Neural progenitor cell (in vitro differentiated cells): ENCODE measurements at regions not wholly inside any gene's neighbourhood (a gene's known extent, or its start where the extent isn't known, plus 50 kb on each side); places are given as distances from the start of the nearest gene placed in this dataset.

Experiments used
- DNase-seq: peaks from one replicate; pipeline ENCODE4 v3.0.0-alpha.2; 2016; ENCODE audit warnings: low spot score
- H2AFZ ChIP-seq: fragments of 200-600 bp; sonication (generic); replicated peaks from 2 replicates; pipeline ENCODE4 v1.6.1; 2016; ENCODE audit warnings: antibody characterized with exemption
- H3F3A ChIP-seq: fragments of 200-600 bp; sonication (generic); 2 replicates; pipeline ENCODE4 v1.6.1; 2016; ENCODE audit warnings: antibody characterized with exemption, low read depth
- H3K27ac ChIP-seq: fragments of 200-600 bp; sonication (generic); 2 replicates; pipeline ENCODE4 v1.5.1; 2016; ENCODE audit warnings: mild to moderate bottlenecking
- H3K27me3 ChIP-seq: fragments of 200-600 bp; sonication (generic); 2 replicates; pipeline ENCODE4 v1.6.1; 2016; ENCODE audit warnings: mild to moderate bottlenecking, moderate library complexity
- H3K36me3 ChIP-seq: fragments of 200-600 bp; sonication (generic); 2 replicates; pipeline ENCODE4 v1.5.1; 2016
- H3K4me1 ChIP-seq: fragments of 200-600 bp; sonication (generic); 2 replicates; pipeline ENCODE4 v1.6.1; 2016; ENCODE audit warnings: mixed run types
- H3K4me2 ChIP-seq: fragments of 200-600 bp; sonication (generic); 2 replicates; pipeline ENCODE4 v1.6.1; 2016
- H3K4me3 ChIP-seq: fragments of 200-600 bp; sonication (generic); 2 replicates; pipeline ENCODE4 v1.5.1; 2016
- H3K79me2 ChIP-seq: fragments of 200-600 bp; sonication (generic); 2 replicates; pipeline ENCODE4 v1.6.1; 2016; ENCODE audit warnings: low read depth
- H3K9ac ChIP-seq: fragments of 200-600 bp; sonication (generic); 2 replicates; pipeline ENCODE4 v1.6.1; 2016
- H3K9me3 ChIP-seq: fragments of 200-600 bp; sonication (generic); 2 replicates; pipeline ENCODE4 v1.5.1; 2016; ENCODE audit warnings: low read depth
- H4K20me1 ChIP-seq: fragments of 200-600 bp; sonication (generic); 2 replicates; pipeline ENCODE4 v1.6.1; 2016; ENCODE audit warnings: low read depth
- H3K27ac Mint-ChIP-seq: 3 replicates; pipeline ENCODE4 v1.8.0; 2021; ENCODE audit warnings: mixed read lengths
- H3K27me3 Mint-ChIP-seq: 2 replicates; pipeline ENCODE4 v1.8.0; 2022; ENCODE audit warnings: low read depth, mild to moderate bottlenecking, inconsistent platforms, moderate library complexity, mixed read lengths; ENCODE audit not compliant: insufficient read depth
- H3K36me3 Mint-ChIP-seq: 3 replicates; pipeline ENCODE4 v1.8.0; 2021; ENCODE audit warnings: mixed read lengths
- H3K4me1 Mint-ChIP-seq: 3 replicates; pipeline ENCODE4 v1.8.0; 2021; ENCODE audit warnings: mixed read lengths
- H3K4me3 Mint-ChIP-seq: 3 replicates; pipeline ENCODE4 v1.8.0; 2021; ENCODE audit warnings: mild to moderate bottlenecking, moderate library complexity, mixed read lengths
- H3K9me3 Mint-ChIP-seq: 3 replicates; pipeline ENCODE4 v1.8.0; 2020; ENCODE audit warnings: mixed read lengths
- CTCF ChIP-seq: fragments of 200-600 bp; sonication (generic); IDR thresholded peaks from 2 replicates; pipeline ENCODE4 v1.5.1; 2017; ENCODE audit warnings: antibody characterized with exemption, mild to moderate bottlenecking
- EZH2 ChIP-seq: fragments of 200-600 bp; sonication (generic); IDR thresholded peaks from 2 replicates; pipeline ENCODE4 v1.6.1; 2017; ENCODE audit warnings: antibody characterized with exemption, mild to moderate bottlenecking, moderate library complexity
- EZH2phosphoT487 ChIP-seq: fragments of 200-600 bp; sonication (generic); IDR thresholded peaks from 2 replicates; pipeline ENCODE4 v1.6.1; 2017; ENCODE audit warnings: antibody characterized with exemption

GRCh38 chr7:156000601-156001396, 188.5 kb upstream of the SHH start:
- Histone ChIP-seq H2AFZ (no peak overlapping the region), H3K9ac (no peak overlapping the region), H3K27ac (no peak overlapping the region), H3K27me3 (no peaks in the 10 kb centered on the region), H3K79me2 (no peaks in the 10 kb centered on the region), H3K4me1 (no peaks in the 10 kb centered on the region), H3K4me2 (no peak overlapping the region), H3K9me3 (no peaks in the 10 kb centered on the region), H4K20me1 (no peaks in the 10 kb centered on the region), H3K4me3 (no peak overlapping the region), H3K36me3 (no peaks in the 10 kb centered on the region), H3F3A (no peaks in the 10 kb centered on the region)
- no peaks in the 10 kb centered on the region for H3K36me3 Mint-ChIP-seq
- DNase-seq = no peak
- TF ChIP-seq EZH2 = no peak
- TF ChIP-seq CTCF = no peak
- no peak for TF ChIP-seq EZH2phosphoT487
- peaks cover 2% of the 10 kb centered on the region for H3K4me1 Mint-ChIP-seq
- no peaks in the 10 kb centered on the region for H3K9me3 Mint-ChIP-seq
- H3K27me3 Mint-ChIP-seq = peaks cover 2% of the 10 kb centered on the region
- H3K4me3 Mint-ChIP-seq = no peak overlapping the region
- H3K27ac Mint-ChIP-seq = no peak overlapping the region

GRCh38 chr7:155999631-156000489, 187.6 kb upstream of the SHH start:
- no peaks in the 10 kb centered on the region for H3K79me2 ChIP-seq
- peaks cover 2% of the 10 kb centered on the region for H3K4me1 Mint-ChIP-seq
- H3K27ac Mint-ChIP-seq = no peak overlapping the region
- no peaks in the 10 kb centered on the region for H3K9me3 ChIP-seq
- H3K4me2 ChIP-seq = no peak overlapping the region
- H3K36me3 Mint-ChIP-seq = no peaks in the 10 kb centered on the region
- no peaks in the 10 kb centered on the region for H3K36me3 ChIP-seq
- H3K9me3 Mint-ChIP-seq = no peaks in the 10 kb centered on the region
- H3K4me3 ChIP-seq = no peak overlapping the region
- peaks cover 2% of the 10 kb centered on the region for H3K27me3 Mint-ChIP-seq
- DNase-seq = no peak
- no peaks in the 10 kb centered on the region for H3F3A ChIP-seq
- no peak overlapping the region for H3K27ac ChIP-seq
- no peaks in the 10 kb centered on the region for H4K20me1 ChIP-seq
- H3K4me3 Mint-ChIP-seq = no peak overlapping the region
- TF ChIP-seq CTCF (no peak), EZH2phosphoT487 (no peak)
- H2AFZ ChIP-seq = no peak overlapping the region
- no peak overlapping the region for H3K9ac ChIP-seq
- no peaks in the 10 kb centered on the region for H3K4me1 ChIP-seq
- no peaks in the 10 kb centered on the region for H3K27me3 ChIP-seq

GRCh38 chr7:155998766-155999630, 186.7 kb upstream of the SHH start:
- H3K36me3 Mint-ChIP-seq = no peaks in the 10 kb centered on the region
- no peak for DNase-seq
- H3K4me3 ChIP-seq = no peak overlapping the region

More at GRCh38 chr7:155998766-155999630, 186.7 kb upstream of the SHH start:
- peaks cover 3% of the 10 kb centered on the region for H3K27me3 Mint-ChIP-seq
- no peak overlapping the region for H2AFZ ChIP-seq
- TF ChIP-seq EZH2 (no peak), EZH2phosphoT487 (no peak), CTCF (no peak)
- H3K79me2 ChIP-seq = no peaks in the 10 kb centered on the region
- no peaks in the 10 kb centered on the region for H3K9me3 ChIP-seq
- H3K9me3 Mint-ChIP-seq = no peaks in the 10 kb centered on the region
- H3K4me1 ChIP-seq = no peaks in the 10 kb centered on the region
- no peak overlapping the region for H3K27ac ChIP-seq
- H3K36me3 ChIP-seq = no peaks in the 10 kb centered on the region
- peaks cover 2% of the 10 kb centered on the region for H3K4me1 Mint-ChIP-seq
- H3K27ac Mint-ChIP-seq = no peak overlapping the region
- H3K9ac ChIP-seq = no peak overlapping the region
- H3F3A ChIP-seq = no peaks in the 10 kb centered on the region
- no peaks in the 10 kb centered on the region for H4K20me1 ChIP-seq
- H3K4me3 Mint-ChIP-seq = no peak overlapping the region
- no peak overlapping the region for H3K4me2 ChIP-seq
- H3K27me3 ChIP-seq = no peaks in the 10 kb centered on the region
